RWPE2 (cell line): ENCODE measurements at regions not wholly inside any gene's neighbourhood (a gene's known extent, or its start where the extent isn't known, plus 50 kb on each side); places are given as distances from the start of the nearest gene placed in this dataset.

Experiments used
- ATAC-seq: fragments of 200-7000 bp; cut with Tn5 transposase; 3 replicates; pipeline ENCODE4 v1.9.1; 2021; ENCODE audit warnings: low read depth
- DNase-seq: peaks from one replicate; pipeline ENCODE4 v3.0.0-alpha.2; 2020; ENCODE audit warnings: low spot score
- H3K27ac ChIP-seq: fragments of 450-650 bp; 2 replicates; pipeline ENCODE4 v1.5.1; 2017; ENCODE audit warnings: mild to moderate bottlenecking; ENCODE audit not compliant: poor library complexity, severe bottlenecking
- H3K27me3 ChIP-seq: fragments of 250-450 bp; sonication (Bioruptor Pico); 2 replicates; pipeline ENCODE4 v1.5.1; 2021; ENCODE audit warnings: mild to moderate bottlenecking, moderate library complexity; ENCODE audit not compliant: insufficient read depth, poor library complexity, severe bottlenecking
- H3K36me3 ChIP-seq: fragments of 250-450 bp; sonication (Bioruptor Pico); 2 replicates; pipeline ENCODE4 v1.5.1; 2020; ENCODE audit warnings: low read depth, mild to moderate bottlenecking, moderate library complexity
- H3K4me1 ChIP-seq: fragments of 250-450 bp; sonication (Bioruptor Pico); 2 replicates; pipeline ENCODE4 v1.5.1; 2021; ENCODE audit warnings: mild to moderate bottlenecking, moderate library complexity; ENCODE audit not compliant: insufficient read depth, poor library complexity, severe bottlenecking
- H3K4me3 ChIP-seq: fragments of 250-450 bp; sonication (Bioruptor Pico); 2 replicates; pipeline ENCODE4 v1.5.1; 2021; ENCODE audit warnings: mild to moderate bottlenecking, moderate library complexity; ENCODE audit not compliant: severe bottlenecking
- H3K9me3 ChIP-seq: fragments of 250-450 bp; sonication (Bioruptor Pico); 2 replicates; pipeline ENCODE4 v1.5.1; 2021; ENCODE audit warnings: mild to moderate bottlenecking, moderate library complexity; ENCODE audit not compliant: severe bottlenecking
- TF ChIP-seq, protein P1 (sequence below): fragments of 450-650 bp; IDR thresholded peaks from one replicate; pipeline ENCODE4 v1.5.1; 2017; ENCODE audit warnings: mild to moderate bottlenecking, moderate library complexity; ENCODE audit not compliant: poor library complexity, severe bottlenecking

DNA sequence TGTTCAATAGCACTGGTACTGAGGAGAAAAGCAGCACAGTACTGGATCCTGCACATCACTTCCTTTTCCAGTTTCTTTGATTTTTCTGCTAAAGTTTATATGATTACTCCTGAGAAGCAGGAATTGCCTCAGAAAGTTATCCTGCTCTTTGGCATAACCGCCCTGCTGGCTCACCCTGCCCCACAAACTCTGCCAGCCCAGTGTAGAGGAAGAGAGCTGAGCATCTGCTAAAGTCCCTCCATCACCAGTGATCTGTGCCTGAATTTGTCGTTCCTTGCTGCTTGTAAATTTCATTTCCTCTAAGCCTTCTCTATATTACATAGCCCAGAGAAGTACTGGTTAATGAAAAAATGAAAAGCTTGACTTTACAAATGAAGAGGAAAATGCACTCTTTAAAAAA, 87.0 kb upstream of the C1orf21 start:
- TF ChIP-seq, protein P1, sequence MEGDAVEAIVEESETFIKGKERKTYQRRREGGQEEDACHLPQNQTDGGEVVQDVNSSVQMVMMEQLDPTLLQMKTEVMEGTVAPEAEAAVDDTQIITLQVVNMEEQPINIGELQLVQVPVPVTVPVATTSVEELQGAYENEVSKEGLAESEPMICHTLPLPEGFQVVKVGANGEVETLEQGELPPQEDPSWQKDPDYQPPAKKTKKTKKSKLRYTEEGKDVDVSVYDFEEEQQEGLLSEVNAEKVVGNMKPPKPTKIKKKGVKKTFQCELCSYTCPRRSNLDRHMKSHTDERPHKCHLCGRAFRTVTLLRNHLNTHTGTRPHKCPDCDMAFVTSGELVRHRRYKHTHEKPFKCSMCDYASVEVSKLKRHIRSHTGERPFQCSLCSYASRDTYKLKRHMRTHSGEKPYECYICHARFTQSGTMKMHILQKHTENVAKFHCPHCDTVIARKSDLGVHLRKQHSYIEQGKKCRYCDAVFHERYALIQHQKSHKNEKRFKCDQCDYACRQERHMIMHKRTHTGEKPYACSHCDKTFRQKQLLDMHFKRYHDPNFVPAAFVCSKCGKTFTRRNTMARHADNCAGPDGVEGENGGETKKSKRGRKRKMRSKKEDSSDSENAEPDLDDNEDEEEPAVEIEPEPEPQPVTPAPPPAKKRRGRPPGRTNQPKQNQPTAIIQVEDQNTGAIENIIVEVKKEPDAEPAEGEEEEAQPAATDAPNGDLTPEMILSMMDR = no peak
- no peaks in the 10 kb centered on the region for H3K27me3 ChIP-seq
- no peak overlapping the region for H3K4me3 ChIP-seq
- no peak overlapping the region for H3K27ac ChIP-seq
- H3K36me3 ChIP-seq = no peaks in the 10 kb centered on the region
- H3K9me3 ChIP-seq = no peaks in the 10 kb centered on the region
- DNase-seq = no peak
- no peaks in the 10 kb centered on the region for H3K4me1 ChIP-seq
- ATAC-seq = no peak

DNA sequence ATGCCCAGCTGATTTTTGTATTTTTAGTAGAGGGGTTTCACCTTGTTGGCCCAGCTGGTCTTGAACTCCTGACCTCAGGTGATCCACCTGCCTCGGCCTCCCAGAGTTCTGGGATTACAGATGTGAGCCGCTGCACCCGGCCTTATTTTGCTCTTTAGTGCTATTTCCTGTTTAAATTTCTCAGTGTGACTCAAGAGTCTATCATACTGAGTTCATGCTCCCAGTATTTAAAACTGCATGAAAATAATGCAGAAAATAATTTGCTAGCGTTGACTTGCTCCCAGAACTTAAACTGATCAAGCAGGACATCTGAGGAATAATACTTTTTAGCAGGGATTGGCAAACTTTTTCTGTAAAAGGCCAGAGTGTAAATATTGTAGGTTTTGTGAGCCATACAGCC, 86.4 kb upstream of the C1orf21 start:
- no peaks in the 10 kb centered on the region for H3K36me3 ChIP-seq
- H3K9me3 ChIP-seq = no peaks in the 10 kb centered on the region
- DNase-seq (no peak), ATAC-seq (no peak; the same call in 2 of the 3 replicates)
- TF ChIP-seq, protein P1 = no peak
- no peaks in the 10 kb centered on the region for H3K27me3 ChIP-seq
- no peaks in the 10 kb centered on the region for H3K4me1 ChIP-seq
- no peak overlapping the region for H3K4me3 ChIP-seq
- H3K27ac ChIP-seq = no peak overlapping the region

DNA sequence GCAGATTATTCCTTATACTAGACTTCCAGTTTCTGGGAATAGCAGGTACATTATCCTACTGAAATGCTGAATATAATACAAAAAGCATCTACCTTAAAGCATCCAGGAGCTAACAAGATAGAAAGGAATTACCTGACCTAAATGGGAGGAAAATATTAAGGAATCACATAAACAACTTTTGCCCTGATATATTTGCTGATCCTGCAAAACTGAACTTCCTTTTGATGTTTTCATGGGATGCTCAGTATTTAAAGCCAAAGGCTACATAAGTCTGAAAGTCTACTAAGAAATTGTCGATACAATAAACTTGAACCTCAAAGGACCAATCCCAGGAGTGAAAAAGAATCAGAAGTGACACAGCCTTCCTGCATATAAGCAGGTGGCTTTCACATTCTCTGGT, 85.6 kb upstream of the C1orf21 start:
- H3K27ac ChIP-seq = no peak overlapping the region
- H3K36me3 ChIP-seq = no peaks in the 10 kb centered on the region
- no peak overlapping the region for H3K4me3 ChIP-seq
- no peaks in the 10 kb centered on the region for H3K27me3 ChIP-seq
- no peak for ATAC-seq
- H3K4me1 ChIP-seq = no peaks in the 10 kb centered on the region
- TF ChIP-seq, protein P1 = no peak
- no peak for DNase-seq
- no peaks in the 10 kb centered on the region for H3K9me3 ChIP-seq

DNA sequence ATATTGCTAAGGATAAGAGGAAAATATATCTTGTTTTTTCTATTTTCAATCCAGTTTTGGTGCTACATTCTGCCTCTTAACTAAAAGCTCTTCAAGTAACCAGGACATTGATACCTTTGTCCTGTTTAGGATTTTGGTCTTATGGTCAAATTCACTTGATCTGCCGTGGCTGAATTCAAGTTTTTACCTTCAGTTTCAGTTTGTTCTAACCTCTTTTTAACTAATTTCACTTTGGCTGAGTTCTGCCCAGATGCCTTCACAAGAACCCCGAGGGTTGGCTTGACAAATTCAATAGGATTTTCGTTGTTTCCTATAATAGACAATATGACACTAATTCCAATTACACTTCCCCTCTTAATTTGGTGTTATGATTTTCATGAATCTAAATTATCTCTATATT, 84.5 kb upstream of the C1orf21 start:
- H3K9me3 ChIP-seq = no peaks in the 10 kb centered on the region
- DNase-seq (no peak), ATAC-seq (no peak)
- no peaks in the 10 kb centered on the region for H3K4me1 ChIP-seq
- H3K27me3 ChIP-seq = no peaks in the 10 kb centered on the region
- H3K36me3 ChIP-seq = no peaks in the 10 kb centered on the region
- TF ChIP-seq, protein P1 = no peak
- H3K4me3 ChIP-seq = no peak overlapping the region
- no peak overlapping the region for H3K27ac ChIP-seq

DNA sequence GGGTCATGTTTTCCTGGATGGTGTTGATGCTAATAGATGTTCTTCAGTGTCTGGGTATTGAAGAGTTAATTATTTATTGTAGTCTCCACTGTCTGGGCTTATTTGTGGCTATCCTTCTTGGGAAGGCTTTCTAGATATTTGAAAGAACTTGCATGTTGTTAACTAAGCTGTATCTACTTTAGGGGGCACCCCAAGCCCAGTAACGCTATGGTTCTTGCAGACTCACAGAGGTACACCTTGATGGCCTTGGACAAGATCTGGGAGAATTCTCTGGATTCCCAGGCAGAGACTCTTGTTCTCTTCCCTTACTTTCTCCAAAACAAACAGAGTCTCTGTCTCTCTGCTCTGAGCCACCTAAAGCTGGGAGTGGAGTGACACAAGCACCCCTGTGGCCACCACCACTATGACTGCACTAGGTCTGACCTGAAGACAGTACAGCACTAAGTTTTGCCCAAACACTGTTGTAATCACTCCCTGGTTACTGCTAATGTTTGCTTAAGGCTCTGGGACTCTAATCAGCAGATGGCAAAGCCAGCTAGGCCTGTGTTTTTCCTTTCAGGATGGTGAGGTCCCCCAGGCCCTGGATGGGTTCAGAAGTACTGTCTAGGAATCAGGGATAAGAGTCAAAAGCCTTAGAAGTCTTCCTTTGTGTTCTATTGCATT, 76.5 kb upstream of the C1orf21 start:
- no peaks in the 10 kb centered on the region for H3K9me3 ChIP-seq
- TF ChIP-seq, protein P1 = no peak
- no peaks in the 10 kb centered on the region for H3K4me1 ChIP-seq
- DNase-seq (no peak), ATAC-seq (no peak)
- H3K36me3 ChIP-seq = no peaks in the 10 kb centered on the region
- no peak overlapping the region for H3K4me3 ChIP-seq
- H3K27me3 ChIP-seq = no peaks in the 10 kb centered on the region
- H3K27ac ChIP-seq = no peak overlapping the region
